GM12892 (cell line): ENCODE measurements at regions not wholly inside any gene's neighbourhood (a gene's known extent, or its start where the extent isn't known, plus 50 kb on each side); places are given as distances from the start of the nearest gene placed in this dataset.

Experiments used
- POLR2A ChIP-seq: IDR thresholded peaks from 2 replicates; pipeline ENCODE4 v1.6.1; 2011; ENCODE audit warnings: low read depth, low read length, control low read depth
- POLR2AphosphoS5 ChIP-seq: IDR thresholded peaks from 2 replicates; pipeline ENCODE4 v1.6.1; 2011; ENCODE audit warnings: low read depth, low read length, control low read depth
- TAF1 ChIP-seq: IDR thresholded peaks from 2 replicates; pipeline ENCODE4 v1.6.1; 2011; ENCODE audit warnings: low read depth, mild to moderate bottlenecking, control low read depth, low read length, borderline replicate concordance

DNA sequence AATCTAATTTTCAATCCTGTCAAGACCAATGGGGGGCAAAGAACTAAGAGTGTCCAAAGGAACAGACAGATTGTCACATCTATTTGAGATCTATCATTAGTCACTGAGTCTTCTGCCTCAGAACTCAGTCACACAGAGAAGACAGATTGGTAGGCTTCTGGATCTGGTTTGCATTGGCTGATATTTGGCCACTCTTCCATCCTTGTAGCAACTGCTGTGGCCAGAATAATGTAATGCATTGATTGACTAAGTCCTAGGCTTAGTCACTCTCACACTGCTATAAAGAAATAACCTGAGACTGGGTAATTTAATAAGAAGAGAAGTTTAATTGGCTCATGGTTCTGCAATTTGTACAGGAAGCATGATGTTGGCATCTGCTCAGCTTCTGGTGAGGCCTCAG, 458.5 kb downstream of the ACTL7B start:
- TF ChIP-seq POLR2A (no peak), TAF1 (no peak), POLR2AphosphoS5 (no peak)
